ENCODE measurements at regions not wholly inside any gene's neighbourhood (a gene's known extent, or its start where the extent isn't known, plus 50 kb on each side); places are given as distances from the start of the nearest gene placed in this dataset.
"Not testable (repeated sequence)": the region's sequence is repeated elsewhere in the genome, so short reads cannot be mapped to it uniquely, and the experiment has no call there.

DNA sequence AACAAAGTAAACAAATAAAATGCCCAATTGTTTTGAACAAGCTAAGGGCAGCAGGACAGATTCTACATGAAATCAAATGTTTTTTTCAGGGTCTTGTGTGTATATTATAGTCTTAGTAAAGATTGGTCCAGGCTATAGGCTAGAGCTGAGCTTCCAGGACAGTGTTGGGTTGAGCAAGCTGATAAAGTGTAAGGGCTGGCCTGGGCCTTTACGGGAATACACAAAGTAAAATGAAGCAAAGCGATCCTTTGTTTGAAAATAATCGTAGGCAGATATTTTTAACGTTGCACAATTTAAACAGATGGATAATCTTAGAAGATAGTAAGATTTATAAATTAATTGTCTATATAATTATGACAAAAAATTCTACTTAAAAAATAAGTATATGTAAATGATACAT, 1204.6 kb downstream of the OTOL1 start:
- DNase-seq, result no peak

DNA sequence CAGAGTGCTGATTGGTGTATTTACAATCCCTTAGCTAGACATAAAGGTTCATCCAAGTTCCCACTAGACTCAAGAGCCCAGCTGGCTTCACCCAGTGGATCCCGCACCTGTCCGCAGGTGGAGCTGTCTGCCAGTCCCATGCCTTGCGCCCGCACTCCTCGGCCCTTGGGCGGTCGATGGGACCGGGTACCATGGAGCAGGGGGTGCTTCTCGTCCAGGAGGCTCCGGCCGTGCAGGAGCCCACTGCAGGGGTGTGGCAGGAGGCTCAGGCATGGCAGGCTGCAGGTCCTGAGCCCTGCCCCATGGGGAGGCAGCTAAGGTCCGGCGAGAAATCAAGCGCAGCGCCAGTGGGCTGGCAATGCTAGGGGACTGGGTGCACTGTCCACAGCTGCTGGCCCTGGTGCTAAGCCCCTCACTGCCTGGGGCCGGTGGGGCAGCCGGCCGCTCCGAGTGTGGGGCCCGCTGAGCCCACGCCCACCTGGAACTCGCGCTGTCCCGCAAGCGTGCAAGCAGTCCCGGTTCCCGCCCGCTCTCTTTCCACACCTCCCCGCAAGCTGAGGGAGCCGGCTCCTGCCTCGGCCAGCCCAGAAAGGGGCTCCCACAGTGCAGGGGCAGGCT, 1206.3 kb downstream of the OTOL1 start:
- no peak for DNase-seq

DNA sequence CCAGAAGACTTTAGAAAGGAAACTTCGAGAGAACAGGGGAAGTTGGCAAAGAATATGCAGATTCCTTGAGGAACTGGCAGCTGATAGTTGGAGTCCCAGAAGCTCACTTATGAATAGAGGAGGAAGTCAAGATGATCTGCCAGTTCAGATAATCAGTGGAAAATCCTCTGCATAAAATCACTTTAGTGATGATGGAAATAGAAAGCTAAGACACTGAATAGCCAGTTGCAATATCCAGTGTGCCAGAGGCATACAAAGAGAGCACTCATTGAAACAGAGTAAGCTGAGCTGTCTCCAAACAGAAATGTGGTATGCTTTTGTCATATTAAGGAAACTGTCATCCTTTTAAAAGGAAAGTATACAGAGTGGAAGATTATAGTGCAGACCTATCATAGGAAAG, 1207.6 kb downstream of the OTOL1 start:
- no peak for DNase-seq

DNA sequence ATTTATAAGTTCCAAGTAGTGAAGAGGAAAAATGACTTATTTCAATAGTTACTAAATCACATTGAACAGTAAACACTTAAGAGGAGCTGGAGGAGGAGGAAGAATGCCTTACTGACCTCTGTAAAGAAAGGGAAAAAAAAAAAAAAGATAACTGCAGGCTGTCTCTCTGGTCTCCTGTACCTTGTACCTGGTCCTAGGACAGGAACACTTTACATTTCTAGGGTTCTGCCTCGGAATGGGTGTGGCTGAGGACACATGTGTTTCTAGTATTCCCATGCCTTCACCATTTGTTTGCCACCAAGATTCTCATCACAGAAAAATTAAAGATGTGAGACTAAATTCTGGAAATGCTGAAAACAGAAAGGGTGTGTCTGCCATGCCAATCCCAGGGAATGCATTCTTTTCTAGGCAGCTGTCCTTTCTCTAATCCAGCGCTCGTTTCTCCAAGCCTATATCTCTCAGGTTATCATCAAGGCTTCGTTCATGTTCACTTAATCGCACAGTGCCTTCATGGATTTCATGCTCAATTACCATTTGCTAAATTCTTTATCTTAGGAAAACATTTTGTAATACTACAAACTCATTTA, 1208.3 kb downstream of the OTOL1 start:
- DNase-seq, result no peak

DNA sequence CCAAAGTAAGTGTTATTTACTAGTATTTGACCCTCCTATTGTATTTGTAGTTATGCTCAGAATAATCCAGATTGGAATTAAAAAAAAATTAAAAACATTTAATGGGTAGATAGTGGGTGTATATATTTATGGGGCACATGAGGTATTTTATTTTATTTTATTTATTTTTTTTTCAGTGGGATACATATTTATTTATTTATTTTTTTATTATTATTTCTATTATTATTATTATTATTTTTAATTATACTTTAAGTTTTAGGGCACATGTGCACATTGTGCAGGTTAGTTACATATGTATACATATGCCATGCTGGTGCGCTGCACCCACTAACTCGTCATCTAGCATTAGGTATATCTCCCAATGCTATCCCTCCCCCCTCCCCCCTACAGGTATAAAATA, 1211.8 kb downstream of the OTOL1 start:
- DNase-seq, result not testable (repeated sequence)

DNA sequence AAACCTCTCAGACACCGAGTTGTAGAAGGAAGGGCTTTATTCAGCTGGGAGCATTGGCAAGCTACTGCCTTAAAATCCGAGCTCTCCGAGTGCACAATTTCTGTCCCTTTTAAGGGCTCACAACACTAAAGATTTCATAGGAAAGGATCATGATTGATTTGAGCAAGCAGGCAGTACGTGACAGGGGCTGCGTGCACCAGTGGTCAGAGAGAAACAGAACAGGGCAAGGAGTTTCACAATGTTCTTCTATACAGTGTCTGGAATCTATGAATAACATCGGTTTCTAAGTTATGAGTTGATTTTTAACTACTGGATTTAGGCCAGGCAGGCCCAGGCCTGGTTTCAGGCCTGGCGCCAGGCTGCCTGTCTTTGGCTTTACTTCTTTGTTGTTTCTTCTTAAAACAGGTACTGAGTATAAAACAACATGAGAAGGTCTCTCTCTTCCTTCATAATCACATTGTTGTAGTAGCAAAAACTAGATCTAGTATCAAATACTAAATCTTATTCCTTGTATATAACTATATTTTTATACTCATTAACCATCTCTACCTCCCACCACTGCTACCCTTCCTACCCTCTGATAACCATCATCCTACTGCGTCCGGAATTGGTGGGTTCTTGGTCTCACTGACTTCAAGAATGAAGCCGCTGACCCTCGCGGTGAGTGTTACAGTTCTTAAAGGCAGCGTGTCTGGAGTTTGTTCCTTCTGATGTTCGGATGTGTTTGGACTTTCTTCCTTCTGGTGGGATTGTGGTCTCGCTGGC, 1212.5 kb downstream of the OTOL1 start:
- not testable (repeated sequence) for DNase-seq

DNA sequence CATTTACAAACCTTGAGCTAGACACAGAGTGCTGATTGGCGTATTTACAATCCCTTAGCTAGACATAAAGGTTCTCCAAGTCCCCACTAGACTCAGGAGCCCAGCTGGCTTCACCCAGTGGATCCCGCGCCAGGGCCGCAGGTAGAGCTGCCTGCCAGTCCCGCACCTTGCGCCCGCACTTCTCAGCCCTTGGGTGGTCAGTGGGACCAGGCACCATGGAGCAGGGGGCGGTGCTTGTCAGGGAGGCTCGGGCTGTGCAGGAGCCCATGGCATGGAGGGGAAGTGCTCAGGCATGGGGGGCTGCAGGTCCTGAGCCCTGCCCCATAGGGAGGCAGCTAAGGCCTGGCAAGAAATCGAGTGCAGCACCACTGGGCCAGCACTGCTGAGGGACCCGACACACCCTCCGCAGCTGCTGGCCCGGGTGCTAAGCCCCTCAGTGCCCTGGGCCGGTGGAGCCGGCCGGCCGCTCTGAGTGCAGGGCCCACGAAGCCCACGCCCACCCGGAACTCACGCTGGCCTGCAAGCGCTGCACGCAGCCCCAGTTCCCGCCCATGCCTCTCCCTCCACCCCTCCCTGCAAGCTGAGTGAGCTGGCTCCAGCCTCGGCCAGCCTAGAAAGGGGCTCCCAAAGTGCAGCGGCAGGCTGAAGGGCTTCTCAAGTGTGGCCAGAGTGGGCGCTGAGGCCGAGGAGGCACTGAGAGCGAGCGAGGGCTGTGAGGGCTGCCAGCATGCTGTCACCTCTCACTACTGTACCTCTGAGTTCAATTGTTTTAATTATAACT, 1213.9 kb downstream of the OTOL1 start:
- no peak for DNase-seq

DNA sequence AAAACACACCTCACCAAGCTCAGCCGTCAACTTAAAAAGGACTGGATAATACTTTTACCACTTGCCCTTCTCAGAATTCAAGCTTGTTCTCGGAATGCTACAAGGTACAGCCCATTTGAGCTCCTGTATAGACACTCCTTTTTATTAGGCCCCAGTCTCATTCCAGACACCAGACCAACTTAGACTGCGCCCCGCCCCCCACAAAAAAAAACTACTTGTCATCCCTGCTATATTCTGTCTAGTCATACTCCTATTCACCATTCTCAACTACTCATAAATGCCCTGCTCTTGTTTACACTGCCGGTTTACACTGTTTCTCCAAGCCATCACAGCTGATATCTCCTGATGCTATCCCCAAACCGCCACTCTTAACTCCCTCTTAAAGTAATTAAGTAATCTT, 1220.5 kb downstream of the OTOL1 start:
- DNase-seq, result not testable (repeated sequence)

DNA sequence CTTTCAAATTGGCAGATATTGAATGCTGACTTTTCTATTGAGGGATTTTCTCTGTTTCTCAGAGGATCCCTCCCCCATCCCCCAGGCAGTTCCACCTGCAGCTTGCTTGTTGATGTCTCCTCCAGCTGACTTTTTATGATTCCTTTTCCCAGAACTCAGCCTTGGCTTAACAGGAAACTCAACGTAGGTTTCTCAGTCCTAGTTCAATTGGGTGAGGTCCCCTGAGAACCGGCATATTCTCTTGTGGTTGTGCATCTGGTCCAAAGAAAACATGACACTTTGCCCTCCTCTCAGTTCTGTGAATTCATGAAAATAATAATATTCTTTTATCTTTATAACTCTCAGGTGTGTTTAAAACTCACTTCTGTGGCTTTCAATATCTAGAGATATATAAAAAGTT, 1222.1 kb downstream of the OTOL1 start:
- DNase-seq, result no peak

DNA sequence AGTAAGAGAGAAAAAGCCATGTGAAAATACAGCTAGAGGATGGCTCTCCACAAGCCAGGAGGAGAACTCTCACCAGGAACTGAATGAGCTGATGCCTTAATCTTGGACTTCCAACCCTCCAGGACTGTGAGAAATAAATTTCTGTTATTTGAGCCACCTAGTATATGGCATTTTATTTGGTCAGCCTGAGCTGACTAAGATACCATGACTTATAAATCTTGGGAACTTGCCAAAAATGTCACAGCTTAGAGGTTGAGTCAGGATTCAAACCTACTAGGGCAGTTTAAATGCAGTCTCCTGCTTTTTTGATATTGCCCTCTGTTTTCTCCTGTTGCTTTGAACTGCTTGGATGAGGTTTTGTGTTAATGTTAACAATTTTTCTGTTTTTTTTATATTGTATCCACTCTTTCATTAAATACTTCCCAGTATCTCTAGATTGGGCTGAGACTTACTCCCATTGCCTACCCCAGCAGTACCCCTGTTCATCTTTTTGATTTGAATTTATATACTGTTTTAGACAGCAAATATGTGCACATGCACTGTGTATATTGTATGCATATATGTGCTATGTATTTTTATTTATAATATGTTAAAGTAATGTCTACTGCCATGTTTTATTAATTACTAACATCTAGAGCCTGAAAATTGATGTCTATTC, 1223.2 kb downstream of the OTOL1 start:
- no peak for DNase-seq

DNA sequence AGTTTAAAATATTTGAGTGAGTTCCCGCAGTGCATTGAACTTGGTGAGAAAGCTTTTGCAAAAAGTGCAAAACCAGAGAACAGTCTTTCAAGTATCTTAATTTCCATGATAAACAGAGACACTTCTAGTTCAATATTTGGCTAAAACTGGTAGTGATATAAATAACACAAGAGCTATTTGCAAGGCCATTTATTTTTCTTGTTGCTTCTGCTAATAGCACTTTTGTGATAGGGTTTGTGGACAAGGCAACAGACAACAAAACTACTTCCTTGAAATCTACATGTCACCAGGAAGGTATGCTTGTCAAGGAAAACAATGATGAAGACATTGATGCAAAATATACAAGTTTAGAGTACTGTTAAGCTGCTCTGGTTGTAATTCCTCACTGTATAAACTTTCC, 1225.1 kb downstream of the OTOL1 start:
- no peak for DNase-seq

DNA sequence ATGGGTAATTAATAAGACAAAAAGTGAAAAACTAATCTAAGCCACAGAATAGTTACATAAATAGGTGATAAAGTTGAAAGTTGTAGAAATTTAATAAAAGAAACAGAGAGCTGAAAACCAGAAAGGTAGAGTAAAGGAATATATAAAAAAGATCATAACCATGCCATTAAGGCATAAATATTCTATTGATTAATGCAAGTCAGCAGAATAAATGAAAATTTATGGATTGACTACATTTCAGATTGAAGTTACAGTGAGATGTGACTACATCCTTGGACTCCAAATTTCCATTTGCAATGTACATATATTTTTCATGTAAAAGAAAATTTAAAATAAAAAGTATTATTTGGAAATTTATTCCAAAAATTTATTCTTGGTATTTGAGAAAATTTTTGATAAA, 1225.7 kb downstream of the OTOL1 start:
- no peak for DNase-seq

DNA sequence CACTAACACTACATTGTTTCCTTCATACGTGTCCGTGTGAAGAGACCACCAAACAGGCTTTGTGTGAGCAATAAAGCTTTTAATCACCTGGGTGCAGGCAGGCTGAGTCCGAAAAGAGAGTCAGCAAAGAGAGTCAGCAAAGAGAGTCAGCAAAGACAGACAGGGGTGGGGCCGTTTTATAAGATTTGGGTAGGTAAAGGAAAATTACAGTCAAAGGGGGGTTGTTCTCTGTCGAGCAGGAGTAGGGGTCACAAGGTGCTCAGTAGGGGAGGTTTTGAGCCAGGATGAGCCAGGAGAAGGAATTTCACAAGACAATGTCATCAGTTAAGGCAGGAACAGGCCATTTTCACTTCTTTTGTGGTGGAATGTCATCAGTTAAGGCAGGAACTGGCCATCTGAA, 1226.2 kb downstream of the OTOL1 start:
- DNase-seq, result not testable (repeated sequence)

DNA sequence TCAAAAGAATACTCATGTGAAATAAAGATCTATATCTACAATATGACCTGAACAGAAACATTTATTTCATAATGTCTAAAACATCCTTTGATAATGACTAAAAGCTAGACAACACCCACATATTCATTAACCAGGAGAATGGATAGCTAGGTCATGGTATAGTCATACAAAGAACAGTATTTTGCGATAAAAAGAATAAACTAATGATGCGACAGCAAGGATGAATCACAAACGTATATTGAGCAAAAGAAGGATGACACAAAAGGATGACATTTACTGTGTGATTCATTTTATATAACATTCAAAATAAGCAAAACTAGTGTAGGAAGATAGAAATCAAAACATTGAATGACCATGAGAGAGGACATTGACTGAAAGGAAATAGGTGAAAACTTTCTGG, 1233.1 kb downstream of the OTOL1 start:
- DNase-seq, result no peak

DNA sequence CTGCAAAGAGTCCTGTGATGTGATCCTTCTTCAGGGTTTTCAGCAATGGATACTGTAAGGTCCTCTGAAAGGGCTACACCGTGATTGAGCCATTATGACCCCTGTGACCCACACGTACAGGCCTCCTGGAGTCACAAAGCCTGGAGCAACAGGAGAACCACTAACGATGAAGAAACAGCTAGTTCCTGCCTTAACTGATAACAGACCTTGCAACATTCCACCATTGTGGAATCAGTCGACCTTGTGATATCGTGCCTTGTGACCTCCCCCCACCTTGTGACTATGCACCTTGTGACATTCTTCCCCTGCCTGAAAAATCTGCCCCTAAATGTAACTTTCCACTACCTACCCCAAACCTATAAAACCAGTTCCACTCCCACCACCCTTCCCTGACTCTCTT, 1235.4 kb downstream of the OTOL1 start:
- not testable (repeated sequence) for DNase-seq

DNA sequence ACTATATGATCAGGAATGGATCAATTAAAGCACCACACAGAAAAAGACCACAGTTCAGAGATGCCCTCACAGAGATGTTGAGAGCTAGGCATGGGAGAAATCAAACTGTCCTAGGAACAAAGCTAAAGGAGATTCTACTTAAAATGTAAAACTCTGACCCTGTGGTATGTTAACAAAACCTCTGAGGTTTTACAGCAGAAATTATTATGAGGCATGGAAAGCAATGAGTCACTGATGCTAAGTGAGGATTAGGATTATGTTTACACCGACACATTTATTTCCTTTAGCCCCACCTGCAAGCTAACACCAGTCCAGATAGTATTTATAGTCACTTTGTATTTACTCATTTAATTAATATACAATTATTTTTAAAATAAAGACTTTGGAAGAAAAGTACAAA, 1242.2 kb downstream of the OTOL1 start:
- DNase-seq, result no peak

DNA sequence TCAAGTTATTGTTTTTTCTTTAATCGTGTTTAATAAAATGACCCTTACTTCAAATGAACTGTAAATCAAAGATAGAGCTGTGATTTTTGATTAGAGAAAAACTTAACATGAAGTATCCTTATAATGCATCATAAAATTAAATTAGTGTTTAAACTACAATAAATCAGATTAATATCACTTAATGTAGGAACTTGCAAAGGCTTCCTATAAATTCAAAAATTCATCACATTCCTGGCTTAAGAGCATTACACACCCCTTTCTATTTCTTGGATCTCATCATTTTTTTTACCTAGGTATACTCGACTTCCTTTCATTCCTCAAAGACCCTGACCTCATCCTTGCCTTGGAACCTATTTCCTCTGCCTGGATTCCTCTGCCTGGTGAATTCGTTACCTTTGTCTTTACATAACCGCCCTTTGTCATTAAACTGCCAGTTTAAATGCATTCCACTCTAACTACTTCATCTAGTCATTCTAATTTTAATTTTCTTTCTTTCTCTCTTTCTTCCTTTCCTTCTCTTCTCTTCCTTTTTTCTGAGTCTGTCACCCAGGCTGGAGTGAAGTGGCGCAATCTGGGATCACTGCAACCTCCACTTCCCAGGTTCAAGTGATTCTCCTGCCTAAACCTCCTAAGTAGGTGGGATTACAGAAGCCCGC, 1244.5 kb downstream of the OTOL1 start:
- DNase-seq, result no peak

DNA sequence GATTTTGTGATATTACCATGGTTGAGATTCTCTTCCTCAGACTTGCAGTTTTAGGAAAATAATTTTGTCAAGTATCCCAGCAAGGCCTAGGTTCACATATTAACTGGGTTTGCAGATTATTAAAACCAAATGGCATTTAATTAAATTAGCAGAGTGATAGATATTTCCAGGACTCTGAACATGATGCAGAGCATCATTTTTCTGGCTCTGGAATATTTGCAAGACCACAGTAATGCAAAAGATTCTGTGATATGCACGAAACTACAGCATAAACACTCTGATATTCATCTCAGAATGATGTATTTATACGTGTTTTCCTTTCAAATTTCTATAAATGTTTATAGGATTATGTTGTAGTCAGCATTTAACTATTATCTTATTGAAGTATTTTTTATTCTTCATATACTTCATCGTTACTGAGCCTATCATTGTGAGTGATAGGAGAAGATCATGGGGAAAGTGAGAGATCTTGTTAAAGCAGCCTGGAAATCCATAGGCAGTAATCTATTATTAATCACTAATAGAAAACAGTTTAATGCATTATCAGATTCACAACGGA, 1245.6 kb downstream of the OTOL1 start:
- no peak for DNase-seq

DNA sequence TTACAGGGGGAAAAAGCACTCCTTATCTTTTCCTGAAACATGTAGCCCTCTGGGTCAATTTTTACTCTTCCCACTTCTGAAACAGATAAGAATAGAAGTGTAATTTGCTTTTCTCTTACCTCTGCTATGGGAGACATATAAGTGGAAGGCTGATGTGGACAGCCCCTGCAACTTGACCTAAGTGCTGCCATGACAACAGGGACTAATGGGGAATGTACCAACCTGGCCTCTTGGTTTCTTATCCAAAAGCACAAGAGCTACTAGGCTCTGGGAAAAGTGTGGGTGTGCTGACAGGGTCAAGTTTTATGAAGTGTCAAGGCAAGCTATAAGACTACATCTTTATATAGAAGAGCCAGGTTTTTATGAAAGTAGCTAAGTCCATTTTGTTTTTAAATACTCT, 1246.5 kb downstream of the OTOL1 start:
- DNase-seq, result no peak

DNA sequence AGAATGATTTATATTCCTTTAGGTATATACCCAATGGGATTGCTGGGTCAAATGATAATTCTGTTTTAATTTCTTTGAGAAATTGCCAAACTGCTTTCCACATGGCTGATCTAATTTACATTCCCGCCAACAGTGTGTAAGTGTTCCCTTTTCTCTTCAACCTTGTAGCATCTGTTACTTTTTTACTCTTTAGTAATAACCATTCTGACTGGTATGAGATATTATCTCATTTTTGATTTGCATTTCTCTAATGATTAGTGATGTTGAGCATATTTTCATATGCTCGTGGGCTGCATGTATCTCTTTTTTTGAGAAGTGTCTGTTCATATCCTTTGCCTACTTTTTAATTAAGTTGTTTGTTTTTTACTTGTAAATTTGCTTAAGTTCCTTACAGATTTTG, 1264.2 kb downstream of the OTOL1 start:
- DNase-seq, result no peak

DNA sequence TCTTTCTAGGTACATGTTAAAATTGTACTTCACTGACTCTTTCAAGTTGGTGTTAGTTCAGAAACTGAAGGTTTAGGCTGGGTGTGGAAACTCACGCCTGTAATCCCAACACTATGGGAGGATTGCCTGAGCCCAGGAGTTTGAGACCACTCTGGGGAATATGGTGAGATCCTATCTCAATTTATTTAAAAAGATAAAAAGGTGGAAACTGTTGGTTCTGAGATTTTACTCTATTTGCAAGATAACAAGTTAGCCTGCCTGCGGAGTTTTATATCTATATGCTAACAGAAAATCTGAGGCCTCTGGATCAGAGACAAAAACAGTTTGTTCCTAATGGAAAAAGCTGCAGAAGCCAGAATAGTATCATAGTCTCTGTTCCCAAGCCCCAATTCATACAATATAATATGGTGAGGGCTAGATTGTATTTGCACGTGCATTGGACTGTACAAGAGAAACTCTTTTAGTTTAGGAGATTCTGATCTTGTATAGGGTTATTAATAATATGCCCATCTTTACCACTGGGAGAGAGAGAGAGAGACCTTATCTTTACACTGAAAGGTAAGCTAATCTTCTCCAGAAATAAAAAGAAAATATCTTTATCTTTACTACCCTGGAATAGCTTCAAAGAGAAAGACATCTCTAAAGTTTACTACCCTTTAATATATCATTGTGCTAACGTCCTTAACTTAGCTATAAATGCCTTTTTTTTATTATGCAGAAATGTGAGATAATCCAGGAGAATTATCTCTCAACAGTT, 1267.6 kb downstream of the OTOL1 start:
- no peak for DNase-seq

DNA sequence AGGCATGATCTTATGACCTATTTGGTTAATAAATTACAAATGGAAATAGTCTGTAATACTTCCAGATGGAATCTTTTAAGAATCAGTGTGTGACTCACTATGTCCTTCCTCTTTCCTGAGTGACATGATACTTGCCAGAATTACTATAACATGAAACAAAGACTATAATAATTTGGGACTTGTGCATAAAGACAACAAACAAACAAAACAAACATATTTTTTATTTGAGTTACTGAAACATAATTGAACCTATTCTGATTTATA, 1268.1 kb downstream of the OTOL1 start:
- no peak for DNase-seq

Measured in DMS79 (cell line).